Spleen (tissue), 11 donors: ENCODE measurements at regions not wholly inside any gene's neighbourhood (a gene's known extent, or its start where the extent isn't known, plus 50 kb on each side); places are given as distances from the start of the nearest gene placed in this dataset.

Experiments used
- DNase-seq: peaks from one replicate; pipeline ENCODE4 v3.0.0-alpha.2; 2020
- H3K27ac ChIP-seq, 8 donors: fragments of 200-600 bp; sonication (generic) in 7 of 8; 1 replicate in 4 of 8; 2 replicates in 4 of 8; pipeline versions ENCODE4 v1.5.0 to v1.8.0; 2016 to 2021; ENCODE audit warnings: inconsistent platforms in 4 of 8, mild to moderate bottlenecking in 4 of 8, moderate library complexity in 1 of 8
- H3K27me3 ChIP-seq, 7 donors: fragments of 200-600 bp; sonication (generic) in 6 of 7; replicated peaks in 1 of 7; 1 replicate in 4 of 7; 2 replicates in 3 of 7; pipeline versions ENCODE4 v1.5.0 to v1.8.0; 2016 to 2021; ENCODE audit warnings: inconsistent platforms in 3 of 7, mild to moderate bottlenecking in 1 of 7
- H3K36me3 ChIP-seq, 6 donors: fragments of 200-600 bp; sonication (generic) in 5 of 6; 1 replicate in 4 of 6; 2 replicates in 2 of 6; pipeline versions ENCODE4 v1.5.0 to v1.8.0; 2016 to 2021; ENCODE audit warnings: inconsistent platforms in 2 of 6
- H3K4me1 ChIP-seq, 6 donors: fragments of 200-600 bp; sonication (generic) in 5 of 6; 1 replicate in 3 of 6; 2 replicates in 3 of 6; pipeline versions ENCODE4 v1.5.0 to v1.8.0; 2016 to 2021; ENCODE audit warnings: inconsistent platforms in 3 of 6
- H3K4me3 ChIP-seq, 8 donors: fragments of 200-600 bp; sonication (generic) in 7 of 8; 1 replicate in 4 of 8; 2 replicates in 4 of 8; pipeline versions ENCODE4 v1.5.0 to v1.8.0; 2016 to 2021; ENCODE audit warnings: inconsistent platforms in 4 of 8, mild to moderate bottlenecking in 4 of 8, moderate library complexity in 2 of 8
- H3K9me3 ChIP-seq, 8 donors: fragments of 200-600 bp; sonication (generic) in 7 of 8; 1 replicate in 4 of 8; 2 replicates in 4 of 8; pipeline versions ENCODE4 v1.5.0 to v1.8.0; 2016 to 2021; ENCODE audit warnings: inconsistent platforms in 4 of 8
- CTCF ChIP-seq, 11 experiments: fragments of 200-600 bp in 7 of 11; fragments of 450-650 bp in 4 of 11; sonication (generic) in 4 of 11; IDR thresholded peaks in 8 of 11; conservative IDR thresholded peaks in 3 of 11; 1 replicate in 7 of 11; 2 replicates in 4 of 11; pipeline versions ENCODE4 v1.4.0 to v1.8.0; 2016 to 2021; ENCODE audit warnings: antibody characterized with exemption in 11 of 11, inconsistent platforms in 4 of 11, mild to moderate bottlenecking in 1 of 11
- POLR2A ChIP-seq, 3 donors: fragments of 450-650 bp; IDR thresholded peaks; one replicate each; pipeline ENCODE4 v1.5.1; 2017; ENCODE audit warnings: antibody characterized with exemption in 3 of 3, mild to moderate bottlenecking in 1 of 3
- POLR2AphosphoS5 ChIP-seq, 3 donors: sonication (generic); formaldehyde crosslinking; IDR thresholded peaks; one replicate each; pipeline ENCODE4 v1.5.1; 2017; ENCODE audit warnings: antibody characterized with exemption in 3 of 3
- WGBS, 5 donors: extraction: QIAGEN DNeasy Blood & Tissue Kit in 3 of 5; methylation state at CpG; one replicate each; pipeline versions ENCODE4 v1.1.5 to v1.1.7; 2013 to 2018; 5-methylcytosine and 5-hydroxymethylcytosine counted together
- intact Hi-C: fragments of 100-400 bp; cut with DNase I; formaldehyde crosslinking; loops from one replicate; pipeline ENCODE4 v1.15.0; 2023; ENCODE audit warnings: low total_unique reads
- donor health status: healthy with polysubstance abuse.
- donor health status: DM: no; HTN: no; CAD: no; lungs with moderate emphysema.
- donor health status: DM: no; HTN: no; CAD: no.
- donor health status: Bipolar disorder and iron deficiency.
- donor health status: healthy.
- donor health status: DM: no; HTN: no; CAD: no.
- donor health status: DM: yes; HTN: yes; CAD: no.

- Histone ChIP-seq H3K36me3 (no peaks in the 10 kb centered on the region), H3K4me3 (no peak overlapping the region), H3K4me1 (no peaks in the 10 kb centered on the region), H3K27ac (no peak overlapping the region), H3K9me3 (peaks cover 0 to 9% (median 0%) of the 10 kb centered on the region in 8 donors), H3K27me3 (no peaks in the 10 kb centered on the region)
- WGBS, 5 donors = 35 to 61% (median 38%) methylated on average over 3 of the region's 3 CpGs
- no peak for DNase-seq
- intact Hi-C loops = no loop called here
- TF ChIP-seq CTCF (IDR thresholded peaks at IDR 0.05 in 8 of 11, conservative IDR thresholded peaks at IDR 0.05 in 3 of 11) (no peak), POLR2A (IDR thresholded peaks at IDR 0.05) (no peak), POLR2AphosphoS5 (IDR thresholded peaks at IDR 0.05) (no peak)
Measured at GRCh38 chr2:116510117-116510671, 1304.3 kb upstream of the DDX18 start.

GRCh38 chr2:116511426-116511825 lies 1303.1 kb upstream of the DDX18 start:
- WGBS, 5 donors = 57 to 77% (median 63%) methylated on average over 6 of the region's 6 CpGs
- no peak for DNase-seq
- Histone ChIP-seq H3K27me3 (no peaks in the 10 kb centered on the region), H3K4me3 (no peak overlapping the region), H3K36me3 (no peaks in the 10 kb centered on the region), H3K4me1 (no peaks in the 10 kb centered on the region), H3K27ac (no peak overlapping the region), H3K9me3 (peaks cover 0 to 9% (median 0%) of the 10 kb centered on the region in 8 donors)
- intact Hi-C loops = no loop called here
- TF ChIP-seq POLR2AphosphoS5 (IDR thresholded peaks at IDR 0.05) (no peak), POLR2A (IDR thresholded peaks at IDR 0.05) (no peak), CTCF (IDR thresholded peaks at IDR 0.05 in 8 of 11, conservative IDR thresholded peaks at IDR 0.05 in 3 of 11) (no peak)

GRCh38 chr2:116513991-116514390 lies 1300.5 kb upstream of the DDX18 start:
- H3K4me3 ChIP-seq = no peak overlapping the region
- H3K36me3 ChIP-seq = no peaks in the 10 kb centered on the region
- no peak for DNase-seq
- no peak for TF ChIP-seq POLR2AphosphoS5 (IDR thresholded peaks at IDR 0.05)
- TF ChIP-seq POLR2A (IDR thresholded peaks at IDR 0.05) = no peak
- no peak for TF ChIP-seq CTCF (IDR thresholded peaks at IDR 0.05 in 8 of 11, conservative IDR thresholded peaks at IDR 0.05 in 3 of 11)
- WGBS, 5 donors = 78 to 92% (median 87%) methylated on average over 3 of the region's 3 CpGs
- no peak overlapping the region for H3K27ac ChIP-seq
- no peaks in the 10 kb centered on the region for H3K4me1 ChIP-seq
- H3K27me3 ChIP-seq = no peaks in the 10 kb centered on the region
- intact Hi-C loops = no loop called here
- H3K9me3 ChIP-seq = peaks cover 0 to 9% (median 0%) of the 10 kb centered on the region in 8 donors

- intact Hi-C loops = no loop called here
- no peak overlapping the region for H3K27ac ChIP-seq
- no peaks in the 10 kb centered on the region for H3K27me3 ChIP-seq
- no peaks in the 10 kb centered on the region for H3K4me1 ChIP-seq
- DNase-seq = no peak
- TF ChIP-seq POLR2AphosphoS5 (IDR thresholded peaks at IDR 0.05) = no peak
- TF ChIP-seq POLR2A (IDR thresholded peaks at IDR 0.05) = no peak
- no peak for TF ChIP-seq CTCF (IDR thresholded peaks at IDR 0.05 in 8 of 11, conservative IDR thresholded peaks at IDR 0.05 in 3 of 11)
- no peaks in the 10 kb centered on the region for H3K36me3 ChIP-seq
- H3K9me3 ChIP-seq = peaks cover 0 to 21% (median 16%) of the 10 kb centered on the region in 8 donors
- 56 to 69% (median 66%) methylated on average over 1 of the region's 1 CpG for WGBS, 5 donors
- H3K4me3 ChIP-seq = no peak overlapping the region
Measured at GRCh38 chr2:116517936-116518335, 1296.6 kb upstream of the DDX18 start.
